RWPE2 (cell line): ENCODE measurements at regions not wholly inside any gene's neighbourhood (a gene's known extent, or its start where the extent isn't known, plus 50 kb on each side); places are given as distances from the start of the nearest gene placed in this dataset.

Source experiments
- ATAC-seq: fragments of 200-7000 bp; cut with Tn5 transposase; 3 replicates; pipeline ENCODE4 v1.9.1; 2021; ENCODE audit warnings: low read depth
- DNase-seq: peaks from one replicate; pipeline ENCODE4 v3.0.0-alpha.2; 2020; ENCODE audit warnings: low spot score
- H3K27ac ChIP-seq: fragments of 450-650 bp; 2 replicates; pipeline ENCODE4 v1.5.1; 2017; ENCODE audit warnings: mild to moderate bottlenecking; ENCODE audit not compliant: poor library complexity, severe bottlenecking
- H3K27me3 ChIP-seq: fragments of 250-450 bp; sonication (Bioruptor Pico); 2 replicates; pipeline ENCODE4 v1.5.1; 2021; ENCODE audit warnings: mild to moderate bottlenecking, moderate library complexity; ENCODE audit not compliant: insufficient read depth, poor library complexity, severe bottlenecking
- H3K36me3 ChIP-seq: fragments of 250-450 bp; sonication (Bioruptor Pico); 2 replicates; pipeline ENCODE4 v1.5.1; 2020; ENCODE audit warnings: low read depth, mild to moderate bottlenecking, moderate library complexity
- H3K4me1 ChIP-seq: fragments of 250-450 bp; sonication (Bioruptor Pico); 2 replicates; pipeline ENCODE4 v1.5.1; 2021; ENCODE audit warnings: mild to moderate bottlenecking, moderate library complexity; ENCODE audit not compliant: insufficient read depth, poor library complexity, severe bottlenecking
- H3K4me3 ChIP-seq: fragments of 250-450 bp; sonication (Bioruptor Pico); 2 replicates; pipeline ENCODE4 v1.5.1; 2021; ENCODE audit warnings: mild to moderate bottlenecking, moderate library complexity; ENCODE audit not compliant: severe bottlenecking
- H3K9me3 ChIP-seq: fragments of 250-450 bp; sonication (Bioruptor Pico); 2 replicates; pipeline ENCODE4 v1.5.1; 2021; ENCODE audit warnings: mild to moderate bottlenecking, moderate library complexity; ENCODE audit not compliant: severe bottlenecking
- CTCF ChIP-seq: fragments of 450-650 bp; IDR thresholded peaks from one replicate; pipeline ENCODE4 v1.5.1; 2017; ENCODE audit warnings: mild to moderate bottlenecking, moderate library complexity; ENCODE audit not compliant: poor library complexity, severe bottlenecking

DNA sequence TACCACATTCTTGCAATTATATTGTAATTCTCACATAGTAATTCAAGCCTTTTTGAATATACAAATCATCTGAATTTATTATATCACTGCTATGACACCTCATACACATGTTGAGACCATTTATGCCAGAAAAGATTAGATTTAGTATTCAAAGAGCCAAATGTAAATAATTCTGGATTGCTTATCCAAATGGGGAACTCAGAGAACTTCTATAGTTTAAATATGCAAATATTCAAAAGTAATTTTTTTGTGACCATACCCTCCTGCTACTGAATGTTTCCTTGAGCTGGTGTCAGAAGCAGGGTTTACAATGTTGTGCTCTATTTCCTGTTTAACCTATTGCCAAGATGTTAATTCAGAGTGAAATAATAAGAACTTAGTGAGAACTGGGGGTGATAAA, 372.2 kb downstream of the TRIML1 start:
- no peak for ATAC-seq
- no peaks in the 10 kb centered on the region for H3K36me3 ChIP-seq

DNA sequence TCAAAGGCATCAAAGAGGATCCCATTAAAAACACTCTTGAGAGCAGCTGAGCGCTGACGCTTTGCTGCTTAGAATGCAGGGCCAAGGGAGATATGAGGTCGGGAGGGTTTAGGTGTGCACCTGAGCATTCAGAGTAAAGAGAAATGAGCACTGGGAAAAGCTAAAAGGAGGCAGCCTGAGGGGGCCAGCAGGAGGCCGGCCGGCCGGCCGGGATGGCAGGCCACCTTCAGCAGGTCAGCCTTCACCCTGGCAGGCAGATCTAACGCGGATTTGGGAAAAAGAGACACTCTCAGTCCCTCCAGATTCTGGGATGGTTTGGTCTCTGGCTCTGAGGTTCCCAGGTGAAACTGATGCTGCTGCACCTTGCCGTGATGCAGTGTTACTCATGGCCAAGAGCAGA, 393.5 kb downstream of the TRIML1 start:
- Histone ChIP-seq H3K9me3 (no peaks in the 10 kb centered on the region), H3K4me3 (no peak overlapping the region), H3K27me3 (no peaks in the 10 kb centered on the region), H3K36me3 (no peaks in the 10 kb centered on the region), H3K4me1 (no peaks in the 10 kb centered on the region), H3K27ac (no peak overlapping the region)
- no peak for TF ChIP-seq CTCF
- DNase-seq (no peak), ATAC-seq (no peak)

More for the DNA sequence above, 372.2 kb downstream of the TRIML1 start:
- H3K9me3 ChIP-seq: no peaks in the 10 kb centered on the region
- no peaks in the 10 kb centered on the region for H3K4me1 ChIP-seq
- no peak for TF ChIP-seq CTCF
- no peak overlapping the region for H3K4me3 ChIP-seq
- no peak for DNase-seq
- no peak overlapping the region for H3K27ac ChIP-seq
- no peaks in the 10 kb centered on the region for H3K27me3 ChIP-seq

DNA sequence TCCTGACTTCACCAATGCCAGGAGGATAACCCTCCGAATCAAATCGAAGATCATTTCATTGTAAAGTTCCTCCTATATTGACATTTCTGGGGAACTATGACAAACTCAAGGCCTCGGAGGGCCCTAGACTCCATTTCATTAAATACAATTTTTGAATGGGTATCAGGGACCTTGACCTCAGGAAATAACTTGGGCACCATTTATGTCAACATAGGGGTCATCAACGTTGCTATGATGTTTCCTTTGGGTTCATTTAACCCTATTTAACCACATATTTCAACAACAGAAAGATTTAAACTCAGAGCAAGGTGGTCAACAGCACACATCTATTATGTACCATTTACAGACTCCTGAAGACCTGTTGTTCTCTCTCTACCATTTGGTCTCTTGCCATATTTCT, 395.1 kb downstream of the TRIML1 start:
- Histone ChIP-seq H3K4me3 (no peak overlapping the region), H3K9me3 (peaks cover 6% of the 10 kb centered on the region), H3K27me3 (no peaks in the 10 kb centered on the region), H3K4me1 (no peaks in the 10 kb centered on the region), H3K27ac (no peak overlapping the region), H3K36me3 (no peaks in the 10 kb centered on the region)
- DNase-seq: no peak
- no peak for ATAC-seq
- no peak for TF ChIP-seq CTCF

DNA sequence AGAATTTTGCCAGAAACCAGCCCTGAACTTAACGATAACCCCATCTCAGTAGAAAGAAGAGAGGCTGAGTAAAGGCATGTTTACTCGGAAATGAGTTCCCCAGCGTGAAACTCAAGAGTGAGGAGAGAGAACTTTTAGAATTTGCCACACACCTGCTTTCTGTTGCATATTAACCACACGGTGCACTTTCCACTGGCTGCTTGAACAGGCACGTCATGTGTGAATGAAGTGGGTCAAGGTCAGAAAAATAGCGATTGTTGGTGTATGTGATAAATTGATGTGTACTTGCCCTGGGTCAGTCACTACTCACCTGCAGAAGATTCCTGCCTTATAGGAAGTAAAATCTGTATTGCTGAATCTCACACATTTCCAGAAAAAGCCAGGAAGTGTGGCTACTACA, 395.7 kb downstream of the TRIML1 start:
- no peak for TF ChIP-seq CTCF

DNA sequence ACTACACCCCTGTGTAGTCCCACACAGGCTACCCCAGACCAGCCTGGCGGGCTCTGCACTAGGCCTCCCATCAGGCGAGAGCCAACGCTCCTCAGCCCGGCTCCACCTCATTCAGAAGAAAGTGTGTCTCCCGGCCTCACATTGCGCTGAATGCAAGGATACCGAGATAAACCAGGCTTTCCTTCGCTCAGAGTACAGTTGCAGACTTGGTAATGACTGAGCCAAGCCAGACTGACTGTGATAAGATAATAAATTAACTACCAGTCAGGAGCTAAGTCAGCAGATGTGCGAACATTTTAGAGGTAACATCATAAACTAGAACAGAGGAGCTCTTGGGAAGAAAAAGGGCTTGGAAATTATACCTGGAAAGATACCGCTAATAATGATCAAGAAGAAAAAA, 397.6 kb downstream of the TRIML1 start:
- H3K4me1 ChIP-seq: no peaks in the 10 kb centered on the region
- no peaks in the 10 kb centered on the region for H3K36me3 ChIP-seq
- H3K27me3 ChIP-seq: no peaks in the 10 kb centered on the region
- ATAC-seq (no peak), DNase-seq (no peak)
- no peak overlapping the region for H3K27ac ChIP-seq
- no peak overlapping the region for H3K4me3 ChIP-seq
- H3K9me3 ChIP-seq: peaks cover 8% of the 10 kb centered on the region
- TF ChIP-seq CTCF: no peak

More for the DNA sequence above, 395.7 kb downstream of the TRIML1 start:
- no peaks in the 10 kb centered on the region for H3K27me3 ChIP-seq
- no peaks in the 10 kb centered on the region for H3K36me3 ChIP-seq
- ATAC-seq: no peak
- no peak overlapping the region for H3K27ac ChIP-seq
- H3K4me1 ChIP-seq: no peaks in the 10 kb centered on the region
- no peak for DNase-seq
- H3K9me3 ChIP-seq: peaks cover 8% of the 10 kb centered on the region
- no peak overlapping the region for H3K4me3 ChIP-seq
